GM23338 (cell line): ENCODE measurements at regions not wholly inside any gene's neighbourhood (a gene's known extent, or its start where the extent isn't known, plus 50 kb on each side); places are given as distances from the start of the nearest gene placed in this dataset.

Experiments
- ATAC-seq: fragments of 200-7000 bp; cut with Tn5 transposase; 3 replicates; pipeline ENCODE4 v1.9.1; 2020
- DNase-seq: peaks from one replicate; pipeline ENCODE4 v3.0.0-alpha.2; 2015; ENCODE audit warnings: low spot score
- H2AFZ ChIP-seq: fragments of 200-600 bp; sonication (generic); 2 replicates; pipeline ENCODE4 v1.8.0; 2016; ENCODE audit warnings: antibody characterized with exemption, mild to moderate bottlenecking, moderate library complexity
- H3F3A ChIP-seq: fragments of 200-600 bp; sonication (generic); replicated peaks from 2 replicates; pipeline ENCODE4 v1.8.0; 2017; ENCODE audit warnings: antibody characterized with exemption, mixed run types, low read depth
- H3K27ac ChIP-seq: fragments of 200-600 bp; sonication (generic); 2 replicates; pipeline ENCODE4 v1.6.1; 2016; ENCODE audit warnings: low read depth
- H3K27me3 ChIP-seq: fragments of 200-600 bp; sonication (generic); 2 replicates; pipeline ENCODE4 v1.8.0; 2016; ENCODE audit warnings: mild to moderate bottlenecking, mixed run types, moderate library complexity; ENCODE audit not compliant: insufficient read depth
- H3K36me3 ChIP-seq: fragments of 200-600 bp; sonication (generic); 2 replicates; pipeline ENCODE4 v1.8.0; 2016; ENCODE audit warnings: mild to moderate bottlenecking; ENCODE audit not compliant: insufficient read depth
- H3K4me1 ChIP-seq: fragments of 200-600 bp; sonication (generic); 2 replicates; pipeline ENCODE4 v1.8.0; 2016; ENCODE audit warnings: mild to moderate bottlenecking, moderate library complexity; ENCODE audit not compliant: insufficient read depth
- H3K4me2 ChIP-seq: fragments of 200-600 bp; sonication (generic); 2 replicates; pipeline ENCODE4 v1.7.1; 2017; ENCODE audit warnings: mixed run types
- H3K4me3 ChIP-seq: fragments of 200-600 bp; sonication (generic); 2 replicates; pipeline ENCODE4 v1.6.1; 2016; ENCODE audit warnings: mixed run types
- H3K79me2 ChIP-seq: fragments of 200-600 bp; sonication (generic); replicated peaks from 2 replicates; pipeline ENCODE4 v1.8.0; 2017; ENCODE audit warnings: mild to moderate bottlenecking; ENCODE audit not compliant: insufficient read depth
- H3K9me2 ChIP-seq: fragments of 200-600 bp; sonication (generic); 2 replicates; pipeline ENCODE4 v1.8.0; 2017; ENCODE audit not compliant: insufficient read depth
- H4K20me1 ChIP-seq: fragments of 200-600 bp; sonication (generic); replicated peaks from 2 replicates; pipeline ENCODE4 v1.8.0; 2017; ENCODE audit warnings: mild to moderate bottlenecking; ENCODE audit not compliant: insufficient read depth
- H3K27ac Mint-ChIP-seq: 2 replicates; pipeline ENCODE4 v1.8.0; 2020; ENCODE audit warnings: inconsistent platforms, mild to moderate bottlenecking, moderate library complexity, mixed read lengths
- H3K27me3 Mint-ChIP-seq: 3 replicates; pipeline ENCODE4 v1.8.0; 2022; ENCODE audit warnings: low read depth, mild to moderate bottlenecking, moderate library complexity, mixed read lengths, inconsistent platforms; ENCODE audit not compliant: insufficient read depth, poor library complexity
- H3K36me3 Mint-ChIP-seq: 3 replicates; pipeline ENCODE4 v1.8.0; 2021; ENCODE audit warnings: low read depth, mild to moderate bottlenecking, inconsistent platforms, moderate library complexity, mixed read lengths
- H3K4me1 Mint-ChIP-seq: 3 replicates; pipeline ENCODE4 v1.8.0; 2020; ENCODE audit warnings: mild to moderate bottlenecking, inconsistent platforms, mixed read lengths
- H3K4me3 Mint-ChIP-seq: 3 replicates; pipeline ENCODE4 v1.8.0; 2021; ENCODE audit warnings: moderate library complexity, mild to moderate bottlenecking, inconsistent platforms, mixed read lengths
- H3K9me3 Mint-ChIP-seq: 3 replicates; pipeline ENCODE4 v1.8.0; 2020; ENCODE audit warnings: moderate library complexity, mild to moderate bottlenecking, inconsistent platforms, mixed read lengths
- CREB1 ChIP-seq: fragments of 250-450 bp; sonication (Bioruptor Pico); IDR thresholded peaks from 2 replicates; pipeline ENCODE4 v1.5.0; 2020; ENCODE audit warnings: low read depth, mild to moderate bottlenecking, moderate library complexity
- EZH2 ChIP-seq: fragments of 200-600 bp; sonication (generic); IDR thresholded peaks from one replicate; pipeline ENCODE4 v1.8.0; 2017; ENCODE audit warnings: antibody characterized with exemption, mild to moderate bottlenecking, low read depth; ENCODE audit not compliant: unreplicated experiment
- EZH2phosphoT487 ChIP-seq: fragments of 200-600 bp; sonication (generic); IDR thresholded peaks from one replicate; pipeline ENCODE4 v1.8.1; 2018; ENCODE audit warnings: antibody characterized with exemption; ENCODE audit not compliant: unreplicated experiment
- POLR2AphosphoS5 ChIP-seq: IDR thresholded peaks from 2 replicates; pipeline ENCODE4 v1.6.1; 2016; ENCODE audit warnings: antibody characterized with exemption, low read depth
- ZNF331 ChIP-seq: fragments of 250-450 bp; sonication (Bioruptor Pico); IDR thresholded peaks from 2 replicates; pipeline ENCODE4 v1.5.0; 2020; ENCODE audit warnings: low read depth, mild to moderate bottlenecking, moderate library complexity
- TF ChIP-seq, protein P1 (sequence below), 2 experiments: fragments of 200-600 bp in 1 of 2; sonication (generic) in 1 of 2; conservative IDR thresholded peaks; 2 replicates each; pipeline versions ENCODE4 v1.5.1 to v1.6.1; 2016 to 2017; ENCODE audit warnings: antibody characterized with exemption in 2 of 2, low read depth in 2 of 2, mild to moderate bottlenecking in 2 of 2, moderate library complexity in 1 of 2
- TF ChIP-seq, protein P2 (sequence below): fragments of 250-450 bp; sonication (Bioruptor Pico); IDR thresholded peaks from 2 replicates; pipeline ENCODE4 v1.5.0; 2020; ENCODE audit warnings: mild to moderate bottlenecking, moderate library complexity
- TF ChIP-seq, protein P3 (sequence below): IDR thresholded peaks from 2 replicates; pipeline ENCODE4 v1.6.1; 2016; ENCODE audit warnings: antibody characterized with exemption

DNA sequence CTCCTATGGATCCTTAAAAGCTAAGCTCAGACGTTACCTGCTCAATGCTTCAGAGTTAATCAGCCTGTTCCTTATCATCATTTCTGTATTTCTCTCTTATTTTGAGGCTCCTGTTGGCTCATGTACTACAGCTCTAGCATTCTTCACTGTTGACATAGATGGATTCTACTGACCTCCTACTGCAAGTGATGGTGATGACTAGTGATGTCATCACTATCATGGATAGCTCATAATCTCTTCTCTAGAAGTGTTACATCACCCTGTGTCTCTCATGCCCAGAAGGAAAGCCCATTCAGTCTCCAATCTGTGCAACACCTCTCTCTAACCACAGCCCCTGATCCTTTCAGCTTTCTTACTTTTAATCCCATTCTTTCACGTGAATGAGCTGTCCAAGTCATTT lies 168.2 kb upstream of the DPT start (continued):
- TF ChIP-seq, protein P1, sequence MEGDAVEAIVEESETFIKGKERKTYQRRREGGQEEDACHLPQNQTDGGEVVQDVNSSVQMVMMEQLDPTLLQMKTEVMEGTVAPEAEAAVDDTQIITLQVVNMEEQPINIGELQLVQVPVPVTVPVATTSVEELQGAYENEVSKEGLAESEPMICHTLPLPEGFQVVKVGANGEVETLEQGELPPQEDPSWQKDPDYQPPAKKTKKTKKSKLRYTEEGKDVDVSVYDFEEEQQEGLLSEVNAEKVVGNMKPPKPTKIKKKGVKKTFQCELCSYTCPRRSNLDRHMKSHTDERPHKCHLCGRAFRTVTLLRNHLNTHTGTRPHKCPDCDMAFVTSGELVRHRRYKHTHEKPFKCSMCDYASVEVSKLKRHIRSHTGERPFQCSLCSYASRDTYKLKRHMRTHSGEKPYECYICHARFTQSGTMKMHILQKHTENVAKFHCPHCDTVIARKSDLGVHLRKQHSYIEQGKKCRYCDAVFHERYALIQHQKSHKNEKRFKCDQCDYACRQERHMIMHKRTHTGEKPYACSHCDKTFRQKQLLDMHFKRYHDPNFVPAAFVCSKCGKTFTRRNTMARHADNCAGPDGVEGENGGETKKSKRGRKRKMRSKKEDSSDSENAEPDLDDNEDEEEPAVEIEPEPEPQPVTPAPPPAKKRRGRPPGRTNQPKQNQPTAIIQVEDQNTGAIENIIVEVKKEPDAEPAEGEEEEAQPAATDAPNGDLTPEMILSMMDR (conservative IDR thresholded peaks at IDR 0.05; ENCODE audit: low read depth in 2 of 2): no peak

DNA sequence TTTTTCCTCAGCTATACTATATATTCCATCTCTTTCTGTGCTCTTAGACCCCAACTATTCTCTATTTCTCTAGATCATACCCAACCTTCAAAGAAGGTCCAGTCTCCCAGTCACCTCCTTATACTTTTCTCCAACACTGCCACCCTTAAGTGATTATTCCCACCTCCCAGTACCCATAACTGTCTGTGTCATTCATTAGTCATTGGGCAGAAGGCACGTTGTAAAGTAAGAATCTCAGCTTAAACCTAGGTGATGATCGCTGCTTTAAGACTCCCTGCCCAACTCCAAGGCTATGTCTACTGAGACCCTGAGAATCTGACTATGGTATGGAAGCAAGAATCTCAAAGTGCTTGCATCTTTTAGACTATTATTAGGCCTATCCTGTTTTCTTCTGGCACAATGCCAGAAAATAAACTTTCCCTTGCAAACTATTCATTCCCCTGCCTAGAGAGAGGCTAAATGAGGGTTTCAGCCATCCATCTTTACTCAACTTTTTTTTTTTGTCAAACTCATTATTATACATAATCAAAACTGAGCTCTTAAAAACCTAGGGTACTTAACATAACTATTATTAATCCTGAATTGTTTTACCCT lies 174.3 kb upstream of the DPT start:
- Histone ChIP-seq H3K9me2 (peaks cover 6% of the 10 kb centered on the region; the same call in 1 of the 2 replicates), H4K20me1 (no peaks in the 10 kb centered on the region), H3F3A (no peaks in the 10 kb centered on the region), H3K27me3 (no peaks in the 10 kb centered on the region), H3K79me2 (no peaks in the 10 kb centered on the region), H3K4me3 (no peak overlapping the region), H3K4me1 (no peaks in the 10 kb centered on the region), H3K4me2 (no peak overlapping the region), H3K36me3 (no peaks in the 10 kb centered on the region), H2AFZ (no peak overlapping the region), H3K27ac (no peak overlapping the region)
- H3K4me1 Mint-ChIP-seq: peaks cover 2% of the 10 kb centered on the region; the same call in 2 of the 3 replicates
- H3K9me3 Mint-ChIP-seq: no peaks in the 10 kb centered on the region
- no peak overlapping the region for H3K27ac Mint-ChIP-seq
- ATAC-seq: no peak
- no peak for DNase-seq
- H3K4me3 Mint-ChIP-seq: no peak overlapping the region
- no peaks in the 10 kb centered on the region for H3K36me3 Mint-ChIP-seq
- TF ChIP-seq EZH2phosphoT487: no peak
- H3K27me3 Mint-ChIP-seq: no peaks in the 10 kb centered on the region

DNA sequence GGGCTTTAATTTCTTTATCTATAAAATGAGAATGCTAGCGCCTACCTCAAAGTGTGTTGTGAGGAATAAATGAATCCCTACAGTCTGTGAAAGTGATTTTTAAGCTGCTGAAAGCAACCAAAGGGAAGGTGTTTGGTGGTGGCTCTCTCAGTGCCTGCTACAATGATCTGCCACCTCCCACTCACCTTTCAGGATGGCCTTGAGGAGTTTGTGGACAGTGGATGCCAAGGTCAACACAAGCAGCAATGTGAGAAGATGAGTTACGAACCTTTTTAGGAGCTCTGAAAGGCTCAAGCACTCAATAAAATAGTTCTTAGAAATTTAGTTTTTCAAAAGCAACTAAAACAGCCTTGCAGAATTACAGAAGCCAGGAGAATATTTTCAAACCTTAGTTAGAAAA lies 176.6 kb upstream of the DPT start:
- Mint-ChIP-seq H3K9me3 (no peaks in the 10 kb centered on the region), H3K4me1 (peaks cover 2% of the 10 kb centered on the region; the same call in 2 of the 3 replicates), H3K27me3 (no peaks in the 10 kb centered on the region), H3K27ac (no peak overlapping the region), H3K4me3 (no peak overlapping the region), H3K36me3 (no peaks in the 10 kb centered on the region)
- H3K79me2 ChIP-seq: no peaks in the 10 kb centered on the region
- no peak for ATAC-seq
- H3K4me3 ChIP-seq: no peak overlapping the region
- H3K9me2 ChIP-seq: no peaks in the 10 kb centered on the region; the same call in 1 of the 2 replicates
- H3K27ac ChIP-seq: no peak overlapping the region
- H3F3A ChIP-seq: no peaks in the 10 kb centered on the region
- DNase-seq: no peak
- H2AFZ ChIP-seq: no peak overlapping the region
- H3K4me1 ChIP-seq: no peaks in the 10 kb centered on the region
- no peaks in the 10 kb centered on the region for H4K20me1 ChIP-seq
- H3K27me3 ChIP-seq: no peaks in the 10 kb centered on the region
- H3K36me3 ChIP-seq: no peaks in the 10 kb centered on the region
- no peak overlapping the region for H3K4me2 ChIP-seq
- no peak for TF ChIP-seq ZNF331 (CRISPR knock-in tag)
- TF ChIP-seq, protein P1 (conservative IDR thresholded peaks at IDR 0.05; ENCODE audit: low read depth in 2 of 2): no peak
- TF ChIP-seq, protein P2, sequence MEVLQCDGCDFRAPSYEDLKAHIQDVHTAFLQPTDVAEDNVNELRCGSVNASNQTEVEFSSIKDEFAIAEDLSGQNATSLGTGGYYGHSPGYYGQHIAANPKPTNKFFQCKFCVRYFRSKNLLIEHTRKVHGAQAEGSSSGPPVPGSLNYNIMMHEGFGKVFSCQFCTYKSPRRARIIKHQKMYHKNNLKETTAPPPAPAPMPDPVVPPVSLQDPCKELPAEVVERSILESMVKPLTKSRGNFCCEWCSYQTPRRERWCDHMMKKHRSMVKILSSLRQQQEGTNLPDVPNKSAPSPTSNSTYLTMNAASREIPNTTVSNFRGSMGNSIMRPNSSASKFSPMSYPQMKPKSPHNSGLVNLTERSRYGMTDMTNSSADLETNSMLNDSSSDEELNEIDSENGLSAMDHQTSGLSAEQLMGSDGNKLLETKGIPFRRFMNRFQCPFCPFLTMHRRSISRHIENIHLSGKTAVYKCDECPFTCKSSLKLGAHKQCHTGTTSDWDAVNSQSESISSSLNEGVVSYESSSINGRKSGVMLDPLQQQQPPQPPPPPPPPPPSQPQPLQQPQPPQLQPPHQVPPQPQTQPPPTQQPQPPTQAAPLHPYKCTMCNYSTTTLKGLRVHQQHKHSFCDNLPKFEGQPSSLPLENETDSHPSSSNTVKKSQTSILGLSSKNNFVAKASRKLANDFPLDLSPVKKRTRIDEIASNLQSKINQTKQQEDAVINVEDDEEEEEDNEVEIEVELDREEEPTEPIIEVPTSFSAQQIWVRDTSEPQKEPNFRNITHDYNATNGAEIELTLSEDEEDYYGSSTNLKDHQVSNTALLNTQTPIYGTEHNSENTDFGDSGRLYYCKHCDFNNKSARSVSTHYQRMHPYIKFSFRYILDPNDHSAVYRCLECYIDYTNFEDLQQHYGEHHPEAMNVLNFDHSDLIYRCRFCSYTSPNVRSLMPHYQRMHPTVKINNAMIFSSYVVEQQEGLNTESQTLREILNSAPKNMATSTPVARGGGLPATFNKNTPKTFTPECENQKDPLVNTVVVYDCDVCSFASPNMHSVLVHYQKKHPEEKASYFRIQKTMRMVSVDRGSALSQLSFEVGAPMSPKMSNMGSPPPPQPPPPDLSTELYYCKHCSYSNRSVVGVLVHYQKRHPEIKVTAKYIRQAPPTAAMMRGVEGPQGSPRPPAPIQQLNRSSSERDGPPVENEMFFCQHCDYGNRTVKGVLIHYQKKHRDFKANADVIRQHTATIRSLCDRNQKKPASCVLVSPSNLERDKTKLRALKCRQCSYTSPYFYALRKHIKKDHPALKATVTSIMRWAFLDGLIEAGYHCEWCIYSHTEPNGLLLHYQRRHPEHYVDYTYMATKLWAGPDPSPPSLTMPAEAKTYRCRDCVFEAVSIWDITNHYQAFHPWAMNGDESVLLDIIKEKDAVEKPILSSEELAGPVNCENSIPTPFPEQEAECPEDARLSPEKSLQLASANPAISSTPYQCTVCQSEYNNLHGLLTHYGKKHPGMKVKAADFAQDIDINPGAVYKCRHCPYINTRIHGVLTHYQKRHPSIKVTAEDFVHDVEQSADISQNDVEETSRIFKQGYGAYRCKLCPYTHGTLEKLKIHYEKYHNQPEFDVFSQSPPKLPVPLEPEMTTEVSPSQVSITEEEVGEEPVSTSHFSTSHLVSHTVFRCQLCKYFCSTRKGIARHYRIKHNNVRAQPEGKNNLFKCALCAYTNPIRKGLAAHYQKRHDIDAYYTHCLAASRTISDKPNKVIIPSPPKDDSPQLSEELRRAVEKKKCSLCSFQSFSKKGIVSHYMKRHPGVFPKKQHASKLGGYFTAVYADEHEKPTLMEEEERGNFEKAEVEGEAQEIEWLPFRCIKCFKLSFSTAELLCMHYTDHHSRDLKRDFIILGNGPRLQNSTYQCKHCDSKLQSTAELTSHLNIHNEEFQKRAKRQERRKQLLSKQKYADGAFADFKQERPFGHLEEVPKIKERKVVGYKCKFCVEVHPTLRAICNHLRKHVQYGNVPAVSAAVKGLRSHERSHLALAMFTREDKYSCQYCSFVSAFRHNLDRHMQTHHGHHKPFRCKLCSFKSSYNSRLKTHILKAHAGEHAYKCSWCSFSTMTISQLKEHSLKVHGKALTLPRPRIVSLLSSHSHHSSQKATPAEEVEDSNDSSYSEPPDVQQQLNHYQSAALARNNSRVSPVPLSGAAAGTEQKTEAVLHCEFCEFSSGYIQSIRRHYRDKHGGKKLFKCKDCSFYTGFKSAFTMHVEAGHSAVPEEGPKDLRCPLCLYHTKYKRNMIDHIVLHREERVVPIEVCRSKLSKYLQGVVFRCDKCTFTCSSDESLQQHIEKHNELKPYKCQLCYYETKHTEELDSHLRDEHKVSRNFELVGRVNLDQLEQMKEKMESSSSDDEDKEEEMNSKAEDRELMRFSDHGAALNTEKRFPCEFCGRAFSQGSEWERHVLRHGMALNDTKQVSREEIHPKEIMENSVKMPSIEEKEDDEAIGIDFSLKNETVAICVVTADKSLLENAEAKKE (CRISPR knock-in tag): no peak
- TF ChIP-seq EZH2: no peak
- no peak for TF ChIP-seq POLR2AphosphoS5
- TF ChIP-seq EZH2phosphoT487: no peak
- TF ChIP-seq, protein P3, sequence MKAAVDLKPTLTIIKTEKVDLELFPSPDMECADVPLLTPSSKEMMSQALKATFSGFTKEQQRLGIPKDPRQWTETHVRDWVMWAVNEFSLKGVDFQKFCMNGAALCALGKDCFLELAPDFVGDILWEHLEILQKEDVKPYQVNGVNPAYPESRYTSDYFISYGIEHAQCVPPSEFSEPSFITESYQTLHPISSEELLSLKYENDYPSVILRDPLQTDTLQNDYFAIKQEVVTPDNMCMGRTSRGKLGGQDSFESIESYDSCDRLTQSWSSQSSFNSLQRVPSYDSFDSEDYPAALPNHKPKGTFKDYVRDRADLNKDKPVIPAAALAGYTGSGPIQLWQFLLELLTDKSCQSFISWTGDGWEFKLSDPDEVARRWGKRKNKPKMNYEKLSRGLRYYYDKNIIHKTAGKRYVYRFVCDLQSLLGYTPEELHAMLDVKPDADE: no peak
- no peak for TF ChIP-seq CREB1 (CRISPR knock-in tag)
